NB4 (cell line): ENCODE measurements at regions not wholly inside any gene's neighbourhood (a gene's known extent, or its start where the extent isn't known, plus 50 kb on each side); places are given as distances from the start of the nearest gene placed in this dataset.

Experiments
- CTCF ChIP-seq: IDR thresholded peaks from one replicate; pipeline ENCODE4 v1.5.1; 2012; ENCODE audit warnings: low read depth, low read length
- MAX ChIP-seq: IDR thresholded peaks from 2 replicates; pipeline ENCODE4 v1.6.1; 2011; ENCODE audit warnings: low read depth, low read length
- POLR2A ChIP-seq: IDR thresholded peaks from 2 replicates; pipeline ENCODE4 v1.6.1; 2011; ENCODE audit warnings: mild to moderate bottlenecking; ENCODE audit not compliant: insufficient read length; ENCODE audit errors: extremely low read depth

GRCh38 chr2:146893500-146894041 is 951.3 kb upstream of the ACVR2A start:
- TF ChIP-seq CTCF (no peak), MAX (no peak), POLR2A (no peak)
